ENCODE measurements at regions not wholly inside any gene's neighbourhood (a gene's known extent, or its start where the extent isn't known, plus 50 kb on each side); places are given as distances from the start of the nearest gene placed in this dataset.

DNA sequence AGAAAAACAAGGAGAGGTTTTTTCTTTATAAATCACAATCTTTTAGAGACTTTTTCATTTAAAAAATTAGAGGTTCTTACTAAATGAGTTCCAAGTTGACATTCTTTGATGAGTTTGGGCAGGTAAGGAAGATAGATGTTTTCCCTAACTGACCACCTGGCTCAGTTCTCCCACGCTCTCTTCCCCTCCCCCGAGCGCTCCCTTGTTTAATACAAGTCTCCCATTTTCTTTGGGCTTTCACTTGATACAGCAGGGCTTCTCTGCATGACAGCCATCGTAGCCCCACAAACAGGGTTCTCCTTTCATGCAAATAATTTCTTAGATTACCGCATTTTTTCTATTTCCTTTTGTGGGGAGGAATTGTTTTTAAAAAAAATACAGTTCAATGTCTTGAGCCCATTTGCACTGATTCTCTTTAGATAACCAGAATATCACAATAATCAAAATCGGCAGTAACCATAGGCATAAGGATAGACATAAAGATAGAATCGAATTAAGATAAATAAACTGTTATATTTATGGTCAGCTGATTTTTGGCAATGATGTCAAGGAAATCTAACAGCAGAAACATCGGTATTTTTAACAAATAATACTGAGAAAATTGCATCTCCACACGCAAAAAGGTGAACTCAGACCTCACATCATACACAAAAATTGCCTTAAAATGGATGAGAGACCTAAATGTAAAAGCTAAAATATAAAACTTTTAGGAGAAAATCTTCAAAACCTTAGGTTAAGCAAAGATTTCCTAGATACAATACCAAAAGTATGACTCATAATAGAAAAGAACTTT is 325.4 kb downstream of the PIK3R1 start:
- TF ChIP-seq, protein P1, sequence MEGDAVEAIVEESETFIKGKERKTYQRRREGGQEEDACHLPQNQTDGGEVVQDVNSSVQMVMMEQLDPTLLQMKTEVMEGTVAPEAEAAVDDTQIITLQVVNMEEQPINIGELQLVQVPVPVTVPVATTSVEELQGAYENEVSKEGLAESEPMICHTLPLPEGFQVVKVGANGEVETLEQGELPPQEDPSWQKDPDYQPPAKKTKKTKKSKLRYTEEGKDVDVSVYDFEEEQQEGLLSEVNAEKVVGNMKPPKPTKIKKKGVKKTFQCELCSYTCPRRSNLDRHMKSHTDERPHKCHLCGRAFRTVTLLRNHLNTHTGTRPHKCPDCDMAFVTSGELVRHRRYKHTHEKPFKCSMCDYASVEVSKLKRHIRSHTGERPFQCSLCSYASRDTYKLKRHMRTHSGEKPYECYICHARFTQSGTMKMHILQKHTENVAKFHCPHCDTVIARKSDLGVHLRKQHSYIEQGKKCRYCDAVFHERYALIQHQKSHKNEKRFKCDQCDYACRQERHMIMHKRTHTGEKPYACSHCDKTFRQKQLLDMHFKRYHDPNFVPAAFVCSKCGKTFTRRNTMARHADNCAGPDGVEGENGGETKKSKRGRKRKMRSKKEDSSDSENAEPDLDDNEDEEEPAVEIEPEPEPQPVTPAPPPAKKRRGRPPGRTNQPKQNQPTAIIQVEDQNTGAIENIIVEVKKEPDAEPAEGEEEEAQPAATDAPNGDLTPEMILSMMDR (IDR thresholded peaks at IDR 0.05): no peak
- TF ChIP-seq POLR2A (IDR thresholded peaks at IDR 0.05) (no peak), EP300 (IDR thresholded peaks at IDR 0.05) (no peak), POLR2AphosphoS5 (IDR thresholded peaks at IDR 0.05) (no peak)

Data from upper lobe of left lung (tissue), 4 donors.